GM18951 (cell line): ENCODE measurements at regions not wholly inside any gene's neighbourhood (a gene's known extent, or its start where the extent isn't known, plus 50 kb on each side); places are given as distances from the start of the nearest gene placed in this dataset.
"Not testable (repeated sequence)": the region's sequence is repeated elsewhere in the genome, so short reads cannot be mapped to it uniquely, and the experiment has no call there.

ENCODE experiments used
- POLR2A ChIP-seq: IDR thresholded peaks from 4 replicates; pipeline ENCODE4 v1.6.1; 2011; ENCODE audit warnings: mild to moderate bottlenecking; ENCODE audit not compliant: insufficient read length, insufficient read depth; ENCODE audit errors: extremely low read depth
- in situ Hi-C: fragments of 300-500 bp; cut with MboI; formaldehyde crosslinking; loops from one replicate; pipeline ENCODE4 v1.12.0; 2022; ENCODE audit warnings: low sequenced_read_pairs, mixed read lengths, inconsistent platforms; ENCODE audit not compliant: unreplicated experiment

- no peak for TF ChIP-seq POLR2A
- in situ Hi-C loops = no loop called here
These were observed 278.3 kb downstream of the KIF20B start for GRCh38 chr10:89979726-89980125.

GRCh38 chr10:89980166-89980565 lies 278.8 kb downstream of the KIF20B start:
- TF ChIP-seq POLR2A = no peak
- in situ Hi-C loops = no loop called here

- TF ChIP-seq POLR2A = no peak
- in situ Hi-C loops = no loop called here
These were observed 280.5 kb downstream of the KIF20B start for GRCh38 chr10:89981891-89982290.

GRCh38 chr10:89985446-89985845 lies 284.1 kb downstream of the KIF20B start:
- TF ChIP-seq POLR2A = no peak
- in situ Hi-C loops = no loop called here

- in situ Hi-C loops = not testable (repeated sequence)
These were observed 287.0 kb downstream of the KIF20B start for GRCh38 chr10:89988361-89988760.

GRCh38 chr10:89992575-89992974 lies 291.2 kb downstream of the KIF20B start:
- TF ChIP-seq POLR2A = no peak
- in situ Hi-C loops = no loop called here

GRCh38 chr10:90007226-90007625 lies 305.8 kb downstream of the KIF20B start:
- no peak for TF ChIP-seq POLR2A
- in situ Hi-C loops = no loop called here

GRCh38 chr10:90011281-90011680 lies 309.9 kb downstream of the KIF20B start:
- in situ Hi-C loops = not testable (repeated sequence)

- in situ Hi-C loops = no loop called here
- no peak for TF ChIP-seq POLR2A
These were observed 317.4 kb downstream of the KIF20B start for GRCh38 chr10:90018819-90019218.

GRCh38 chr10:90020506-90020905 lies 319.1 kb downstream of the KIF20B start:
- in situ Hi-C loops = no loop called here

GRCh38 chr10:90023950-90024349 lies 322.6 kb downstream of the KIF20B start:
- no peak for TF ChIP-seq POLR2A
- in situ Hi-C loops = no loop called here

More at GRCh38 chr10:90020506-90020905, 319.1 kb downstream of the KIF20B start:
- TF ChIP-seq POLR2A = no peak

GRCh38 chr10:90028312-90028711 lies 326.9 kb downstream of the KIF20B start:
- in situ Hi-C loops = no loop called here
- TF ChIP-seq POLR2A = no peak

- in situ Hi-C loops = no loop called here
- TF ChIP-seq POLR2A = no peak
These were observed 330.4 kb downstream of the KIF20B start for GRCh38 chr10:90031776-90032175.

GRCh38 chr10:90032519-90032918 lies 331.1 kb downstream of the KIF20B start:
- TF ChIP-seq POLR2A = no peak
- in situ Hi-C loops = no loop called here

- in situ Hi-C loops = not testable (repeated sequence)
These were observed 333.5 kb downstream of the KIF20B start for GRCh38 chr10:90034862-90035261.

- in situ Hi-C loops = no loop called here
- no peak for TF ChIP-seq POLR2A
These were observed 340.2 kb downstream of the KIF20B start for GRCh38 chr10:90041585-90041984.

- in situ Hi-C loops = no loop called here
- TF ChIP-seq POLR2A = no peak
These were observed 340.7 kb downstream of the KIF20B start for GRCh38 chr10:90042075-90042474.
